ENCODE measurements at regions not wholly inside any gene's neighbourhood (a gene's known extent, or its start where the extent isn't known, plus 50 kb on each side); places are given as distances from the start of the nearest gene placed in this dataset.

GRCh38 chr20:18995455-18995854 lies 181.9 kb downstream of the SCP2D1 start:
- TF ChIP-seq CTCF (conservative IDR thresholded peaks at IDR 0.05): no peak
- TF ChIP-seq ZFX (IDR thresholded peaks at IDR 0.05): no peak

Measured in C4-2B (cell line).